Left lung (tissue), 4 donors: ENCODE measurements at regions not wholly inside any gene's neighbourhood (a gene's known extent, or its start where the extent isn't known, plus 50 kb on each side); places are given as distances from the start of the nearest gene placed in this dataset.
A peak's percentile ranks its signal among the peaks of the same experiment; 100 is the strongest.

Experiments used
- ATAC-seq: fragments of 200-7000 bp; cut with Tn5 transposase; one replicate; pipeline ENCODE4 v1.9.1; 2020; ENCODE audit warnings: moderate library complexity
- DNase-seq, 4 donors: peaks; one replicate each; pipeline ENCODE4 v3.0.0-alpha.2; 2013 to 2020
- H3K27ac ChIP-seq, 2 donors: fragments of 200-600 bp; sonication (generic) in 1 of 2; one replicate each; pipeline versions ENCODE4 v1.5.0 to v1.8.0; 2020 to 2021
- H3K27me3 ChIP-seq, 2 donors: fragments of 200-600 bp; sonication (generic) in 1 of 2; one replicate each; pipeline versions ENCODE4 v1.5.0 to v1.8.0; 2020 to 2021
- H3K36me3 ChIP-seq, 2 donors: fragments of 200-600 bp; sonication (generic) in 1 of 2; one replicate each; pipeline versions ENCODE4 v1.5.0 to v1.8.0; 2020 to 2021
- H3K4me1 ChIP-seq, 2 donors: fragments of 200-600 bp; one replicate each; pipeline ENCODE4 v1.8.0; 2021
- H3K4me3 ChIP-seq, 2 donors: fragments of 200-600 bp; sonication (generic) in 1 of 2; one replicate each; pipeline versions ENCODE4 v1.5.0 to v1.8.0; 2020 to 2021; ENCODE audit warnings: mild to moderate bottlenecking in 1 of 2
- H3K9me3 ChIP-seq, 2 donors: fragments of 200-600 bp; sonication (generic) in 1 of 2; one replicate each; pipeline versions ENCODE4 v1.5.0 to v1.8.0; 2020 to 2021
- CTCF ChIP-seq, 2 donors: fragments of 200-600 bp; sonication (generic) in 1 of 2; IDR thresholded peaks; one replicate each; pipeline versions ENCODE4 v1.5.0 to v1.8.0; 2021; ENCODE audit warnings: antibody characterized with exemption in 2 of 2
- intact Hi-C, 2 donors: fragments of 100-400 bp; cut with DNase I; formaldehyde crosslinking; loops; one replicate each; pipeline versions ENCODE4 v1.11.2 to v1.14.2; 2022
- donor health status: DM: no; HTN: yes; CAD: no.
- donor health status: DM: no; HTN: no; CAD: no.

GRCh38 chr5:124866355-124867136 is 120.1 kb upstream of the ZNF608 start:
- intact Hi-C loops = no loop called here
- Histone ChIP-seq H3K36me3 (no peaks in the 10 kb centered on the region), H3K27ac (peak overlapping the region; percentile 68 to 69), H3K27me3 (no peaks in the 10 kb centered on the region), H3K4me3 (no peak overlapping the region), H3K4me1 (peaks cover 10 to 44% of the 10 kb centered on the region in 2 donors), H3K9me3 (no peaks in the 10 kb centered on the region)
- peak; percentile 85 for ATAC-seq
- peak in 2 of 4 donors; percentile 63 to 72 for DNase-seq
- TF ChIP-seq CTCF (IDR thresholded peaks at IDR 0.05) = no peak

GRCh38 chr5:124867137-124867704 is 120.8 kb upstream of the ZNF608 start:
- H3K27me3 ChIP-seq = no peaks in the 10 kb centered on the region
- ATAC-seq (no peak), DNase-seq (no peak)
- no peaks in the 10 kb centered on the region for H3K36me3 ChIP-seq
- peak overlapping the region in 1 of 2 donors; percentile 68 for H3K27ac ChIP-seq
- intact Hi-C loops = no loop called here
- no peak overlapping the region for H3K4me3 ChIP-seq
- TF ChIP-seq CTCF (IDR thresholded peaks at IDR 0.05) = no peak
- H3K9me3 ChIP-seq = no peaks in the 10 kb centered on the region
- peaks cover 10 to 48% of the 10 kb centered on the region in 2 donors for H3K4me1 ChIP-seq

GRCh38 chr5:124868676-124869075 is 122.2 kb upstream of the ZNF608 start:
- no peak for TF ChIP-seq CTCF (IDR thresholded peaks at IDR 0.05)
- ATAC-seq (peak; percentile 35), DNase-seq (no peak)
- Histone ChIP-seq H3K4me3 (no peak overlapping the region), H3K9me3 (no peaks in the 10 kb centered on the region), H3K27ac (peak overlapping the region in 1 of 2 donors; percentile 16), H3K36me3 (no peaks in the 10 kb centered on the region), H3K4me1 (peaks cover 13 to 48% of the 10 kb centered on the region in 2 donors), H3K27me3 (no peaks in the 10 kb centered on the region)
- intact Hi-C loops = no loop called here

- Histone ChIP-seq H3K4me1 (peaks cover 13 to 48% of the 10 kb centered on the region in 2 donors), H3K9me3 (no peaks in the 10 kb centered on the region), H3K36me3 (no peaks in the 10 kb centered on the region), H3K27ac (peak overlapping the region in 1 of 2 donors; percentile 48), H3K27me3 (no peaks in the 10 kb centered on the region), H3K4me3 (no peak overlapping the region)
- ATAC-seq = no peak
- intact Hi-C loops = no loop called here
- DNase-seq = peak in 1 of 4 donors; percentile 60
- no peak for TF ChIP-seq CTCF (IDR thresholded peaks at IDR 0.05)
Measured at GRCh38 chr5:124869426-124870033, 123.1 kb upstream of the ZNF608 start.

GRCh38 chr5:124870070-124870469 is 123.6 kb upstream of the ZNF608 start:
- no peaks in the 10 kb centered on the region for H3K36me3 ChIP-seq
- H3K9me3 ChIP-seq = no peaks in the 10 kb centered on the region
- ATAC-seq = no peak
- no peak overlapping the region for H3K4me3 ChIP-seq
- no peak for TF ChIP-seq CTCF (IDR thresholded peaks at IDR 0.05)
- H3K4me1 ChIP-seq = peaks cover 13 to 48% of the 10 kb centered on the region in 2 donors
- DNase-seq = no peak
- H3K27ac ChIP-seq = peak overlapping the region in 1 of 2 donors; percentile 48
- intact Hi-C loops = no loop called here
- H3K27me3 ChIP-seq = no peaks in the 10 kb centered on the region
